Caco-2 (cell line): ENCODE measurements at regions not wholly inside any gene's neighbourhood (a gene's known extent, or its start where the extent isn't known, plus 50 kb on each side); places are given as distances from the start of the nearest gene placed in this dataset.

Experiments
- BruUV-seq: library from RNA; stranded (reverse); fragments of 400-500 nt; replicated peaks from 2 replicates; lab custom pipeline; 2021; lab: Mats Ljungman, UMichigan
- CTCF ChIA-PET: fragments of 300-600 bp; sonication (Branson Sonifier 250); formaldehyde crosslinking; loops from one replicate; lab custom pipeline; 2022; ENCODE audit warnings: antibody characterized with exemption; lab: Charles Lee
- POLR2A ChIA-PET: fragments of 300-600 bp; sonication (Branson Sonifier 250); formaldehyde crosslinking; loops from one replicate; lab custom pipeline; 2022; ENCODE audit warnings: antibody characterized with exemption; lab: Charles Lee
- DNase-seq, 2 experiments: peaks; one replicate each; pipeline versions ENCODE4 v3.0.0 to v3.0.0-alpha.2; 2020 to 2022
- H3K27me3 ChIP-seq: replicated peaks from 2 replicates; pipeline ENCODE4 v1.6.0; 2011; ENCODE audit warnings: low read length; ENCODE audit not compliant: control insufficient read depth, insufficient read depth
- H3K36me3 ChIP-seq: 2 replicates; pipeline ENCODE4 v1.5.1; 2011; ENCODE audit warnings: low read length; ENCODE audit not compliant: control insufficient read depth, insufficient read depth
- H3K4me1 ChIP-seq: fragments of 250-450 bp; sonication (Bioruptor Pico); 2 replicates; pipeline ENCODE4 v1.5.1; 2020; ENCODE audit warnings: mild to moderate bottlenecking
- H3K4me3 ChIP-seq: 2 replicates; pipeline ENCODE4 v1.5.1; 2011; ENCODE audit warnings: low read depth, mild to moderate bottlenecking, control low read depth, low read length
- H3K9me3 ChIP-seq: fragments of 250-450 bp; sonication (Bioruptor Pico); 2 replicates; pipeline ENCODE4 v1.5.1; 2020; ENCODE audit warnings: mild to moderate bottlenecking, moderate library complexity
- H3K27ac Mint-ChIP-seq: one replicate; pipeline ENCODE4 v1.8.0; 2022; ENCODE audit warnings: mixed read lengths; ENCODE audit not compliant: unreplicated experiment
- H3K27me3 Mint-ChIP-seq: one replicate; pipeline ENCODE4 v1.8.0; 2022; ENCODE audit warnings: mixed read lengths; ENCODE audit not compliant: insufficient read depth, unreplicated experiment
- H3K36me3 Mint-ChIP-seq: one replicate; pipeline ENCODE4 v1.8.0; 2022; ENCODE audit warnings: mild to moderate bottlenecking, mixed read lengths; ENCODE audit not compliant: insufficient read depth, unreplicated experiment
- H3K4me1 Mint-ChIP-seq: one replicate; pipeline ENCODE4 v1.8.0; 2022; ENCODE audit warnings: low read depth, mixed read lengths; ENCODE audit not compliant: unreplicated experiment
- H3K4me3 Mint-ChIP-seq: one replicate; pipeline ENCODE4 v1.8.0; 2022; ENCODE audit warnings: mild to moderate bottlenecking, moderate library complexity, mixed read lengths; ENCODE audit not compliant: unreplicated experiment
- H3K9me3 Mint-ChIP-seq: one replicate; pipeline ENCODE4 v1.8.0; 2022; ENCODE audit warnings: mixed read lengths; ENCODE audit not compliant: unreplicated experiment
- CTCF ChIP-seq, 2 experiments: fragments of 200-600 bp in 1 of 2; IDR thresholded peaks; 1 replicate in 1 of 2; 2 replicates in 1 of 2; pipeline versions ENCODE4 v1.5.1 to v1.8.0; 2011 to 2022; ENCODE audit warnings: antibody characterized with exemption in 1 of 2, control low read depth in 1 of 2, inconsistent platforms in 1 of 2, low read depth in 1 of 2, low read length in 1 of 2, mild to moderate bottlenecking in 1 of 2, moderate library complexity in 1 of 2; ENCODE audit not compliant: insufficient read depth in 1 of 2, severe bottlenecking in 1 of 2, unreplicated experiment in 1 of 2
- intact Hi-C: fragments of 100-400 bp; cut with micrococcal nuclease; formaldehyde crosslinking; loops from one replicate; pipeline ENCODE4 v1.10.0; 2022; ENCODE audit not compliant: unreplicated experiment

DNA sequence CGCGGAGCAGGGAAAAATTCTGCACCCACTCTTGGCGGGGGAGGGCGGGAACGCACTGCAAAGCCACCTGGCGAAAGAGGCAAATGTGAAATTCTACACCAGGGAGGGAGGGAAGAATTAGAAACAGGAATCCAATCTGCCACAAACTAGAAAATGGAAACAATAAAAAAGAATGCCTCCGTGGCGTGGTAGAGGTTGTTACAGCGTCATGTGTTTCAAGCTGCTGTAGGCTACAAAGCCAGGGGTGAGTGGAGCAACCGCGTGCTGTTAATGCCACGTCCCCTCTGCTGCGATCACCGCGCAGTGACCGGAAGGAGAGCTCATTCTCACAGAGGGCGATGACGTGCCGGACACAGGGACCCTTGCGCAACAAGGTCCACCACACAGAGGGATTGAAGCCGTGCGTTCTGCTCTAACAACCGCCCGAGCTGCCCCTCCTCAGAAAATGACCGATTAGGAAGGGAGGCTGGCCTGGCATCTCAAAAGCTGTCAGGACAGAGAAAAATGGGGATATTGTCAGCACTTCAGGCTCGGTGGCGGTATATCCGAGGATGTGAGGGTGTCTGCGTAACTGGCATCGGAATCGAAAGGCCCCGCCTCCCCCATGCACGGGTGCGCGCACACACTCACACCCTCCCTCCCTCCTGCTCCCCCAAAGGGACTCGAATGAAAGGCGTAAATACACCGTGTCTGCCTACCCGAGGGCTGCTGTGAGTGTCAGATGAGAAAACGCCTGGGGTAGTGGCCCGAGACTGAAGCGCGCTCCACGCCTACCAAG is 70.8 kb upstream of the TNRC6C start:
- intact Hi-C loops: loop anchor here (10.0 kb wide), 1 partner anchor 127 kb away; no protein-coding TSS in a partner anchor
- Mint-ChIP-seq H3K36me3 (peaks cover 6% of the 10 kb centered on the region), H3K4me1 (peaks cover 21% of the 10 kb centered on the region), H3K27me3 (peaks cover 37% of the 10 kb centered on the region), H3K27ac (peak overlapping the region; percentile 16), H3K9me3 (no peaks in the 10 kb centered on the region), H3K4me3 (peak overlapping the region; percentile 78)
- TF ChIP-seq CTCF (IDR thresholded peaks at IDR 0.05; ENCODE audit: insufficient read depth in 1 of 2, low read depth in 1 of 2, low read length in 1 of 2, severe bottlenecking in 1 of 2, unreplicated experiment in 1 of 2): no peak
- BruUV-seq: no TSS peak
- Histone ChIP-seq H3K36me3 (no peaks in the 10 kb centered on the region), H3K27me3 (peaks cover 4% of the 10 kb centered on the region), H3K4me1 (peaks cover 14% of the 10 kb centered on the region; the same call in 1 of the 2 replicates), H3K9me3 (no peaks in the 10 kb centered on the region), H3K4me3 (peak overlapping the region; percentile 38)
- ChIA-PET CTCF (interaction anchor here (0.6 to 1.0 kb wide), 3 partner anchors 126 to 779 kb away, joined by 3 read pairs; no protein-coding TSS in a partner anchor), POLR2A (interaction anchor here (2.8 kb wide), 1 partner anchor 71 kb away, joined by 19 read pairs; the partner anchor contains the start of gene TNRC6C)
- DNase-seq: peak; percentile 66 to 69

DNA sequence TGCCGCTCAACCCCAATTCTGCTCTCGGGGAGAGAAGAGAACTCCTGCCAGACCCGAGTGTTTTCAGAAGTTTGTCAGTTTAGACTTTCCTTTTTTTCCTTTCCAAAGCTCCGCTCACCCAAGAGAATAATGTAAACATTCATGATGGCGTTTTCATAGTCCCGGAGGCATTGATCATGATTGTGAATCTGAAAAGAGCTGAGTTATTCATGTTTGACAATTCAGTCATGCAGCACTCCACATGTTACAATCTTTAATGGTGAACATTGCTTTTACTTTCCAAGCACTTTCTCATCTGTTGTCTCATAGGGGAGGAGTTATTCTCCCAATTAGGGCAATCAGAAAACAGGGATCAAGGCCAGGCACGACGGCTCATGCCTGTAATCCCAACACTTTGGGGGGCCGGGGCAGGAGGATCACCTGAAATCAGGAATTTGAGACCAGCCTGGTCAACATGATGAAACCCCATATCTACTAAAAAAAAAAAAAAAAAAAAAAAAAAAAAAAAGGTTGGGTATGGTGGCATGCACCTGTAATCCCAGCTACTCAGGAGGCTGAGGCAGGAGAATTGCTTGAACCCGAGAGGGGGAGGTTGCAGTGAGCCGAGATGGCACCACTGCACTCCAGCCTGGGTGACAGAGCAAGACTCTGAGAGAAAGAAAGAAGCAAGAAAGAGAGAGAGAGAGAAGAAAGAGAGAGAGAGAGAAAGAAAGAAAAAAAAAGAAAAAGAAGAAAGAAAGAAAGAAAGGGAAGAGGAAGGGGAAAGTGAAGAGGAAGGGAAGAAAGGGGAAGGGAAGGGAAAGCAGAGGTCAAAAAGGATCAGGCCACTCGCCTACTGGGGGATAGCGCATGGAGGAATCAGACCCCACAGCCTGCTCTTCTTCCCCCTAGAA is 70.0 kb upstream of the TNRC6C start:
- POLR2A ChIA-PET: interaction anchor here (0.6 to 2.8 kb wide), 2 partner anchors 24 to 70 kb away, joined by 9 to 19 read pairs; partner anchors contain the start of gene TNRC6C
- H3K27me3 Mint-ChIP-seq: peaks cover 37% of the 10 kb centered on the region

More for the DNA sequence above, 70.0 kb upstream of the TNRC6C start:
- Mint-ChIP-seq H3K4me1 (peaks cover 21% of the 10 kb centered on the region), H3K27ac (no peak overlapping the region), H3K4me3 (peak overlapping the region; percentile 78), H3K9me3 (no peaks in the 10 kb centered on the region), H3K36me3 (peaks cover 6% of the 10 kb centered on the region)
- Histone ChIP-seq H3K9me3 (no peaks in the 10 kb centered on the region), H3K27me3 (peaks cover 4% of the 10 kb centered on the region), H3K36me3 (no peaks in the 10 kb centered on the region), H3K4me1 (peaks cover 14% of the 10 kb centered on the region; the same call in 1 of the 2 replicates), H3K4me3 (peak overlapping the region; percentile 38)
- no peak for TF ChIP-seq CTCF (IDR thresholded peaks at IDR 0.05; ENCODE audit: insufficient read depth in 1 of 2, low read depth in 1 of 2, low read length in 1 of 2, severe bottlenecking in 1 of 2, unreplicated experiment in 1 of 2)
- no TSS peak for BruUV-seq
- intact Hi-C loops: loop anchor here (10.0 kb wide), 1 partner anchor 126 kb away; no protein-coding TSS in a partner anchor
- DNase-seq: peak in 1 of 2 experiments; percentile 5
- CTCF ChIA-PET: interaction anchor here (0.6 to 1.0 kb wide), 2 partner anchors 13 to 125 kb away, joined by 3 to 4 read pairs; no protein-coding TSS in a partner anchor
